GM12864 (cell line): ENCODE measurements at regions not wholly inside any gene's neighbourhood (a gene's known extent, or its start where the extent isn't known, plus 50 kb on each side); places are given as distances from the start of the nearest gene placed in this dataset.

Source experiments
- DNase-seq: peaks from one replicate; pipeline ENCODE4 v3.0.0-alpha.2; 2011; ENCODE audit warnings: low read depth
- H3K4me3 ChIP-seq: 2 replicates; pipeline ENCODE4 v1.5.1; 2011; ENCODE audit warnings: mild to moderate bottlenecking, low read depth, low read length, control low read depth
- TF ChIP-seq, protein P1 (sequence below): IDR thresholded peaks from 2 replicates; pipeline ENCODE4 v1.5.1; 2011; ENCODE audit warnings: low read depth, mild to moderate bottlenecking, moderate library complexity, low read length, control low read depth, inconsistent platforms; ENCODE audit errors: missing control alignments

DNA sequence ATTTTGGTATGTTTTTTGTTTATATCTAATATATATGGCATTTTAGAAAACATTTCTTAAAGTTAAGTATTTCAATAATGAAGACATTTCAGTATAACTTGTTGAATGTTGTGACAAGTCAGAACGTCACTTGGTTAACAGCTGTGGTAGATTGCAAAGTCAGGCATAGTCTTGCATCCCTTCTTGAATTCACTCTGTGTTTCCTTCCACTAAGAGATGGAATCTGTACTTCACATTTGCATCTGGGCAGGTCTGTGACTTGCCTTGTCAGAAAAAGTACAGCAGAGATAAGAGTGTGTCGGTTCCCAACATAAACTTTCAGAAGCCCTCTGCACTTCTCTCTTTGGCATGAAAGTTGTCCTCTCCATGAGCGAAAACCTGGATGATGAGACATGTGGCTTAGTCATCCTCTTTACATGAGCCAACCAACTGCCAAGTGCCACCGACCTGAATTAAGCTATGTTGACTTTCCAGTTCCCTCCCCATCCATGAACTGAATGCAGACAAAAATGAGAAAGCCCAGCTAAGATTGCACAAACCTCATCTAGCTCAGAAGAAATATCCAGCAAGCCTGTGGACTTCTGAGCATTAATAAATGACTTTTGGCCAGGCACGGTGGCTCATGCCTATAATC, 1730.2 kb downstream of the MRPL39 start:
- H3K4me3 ChIP-seq, result no peak overlapping the region
- DNase-seq, result no peak
- TF ChIP-seq, protein P1, sequence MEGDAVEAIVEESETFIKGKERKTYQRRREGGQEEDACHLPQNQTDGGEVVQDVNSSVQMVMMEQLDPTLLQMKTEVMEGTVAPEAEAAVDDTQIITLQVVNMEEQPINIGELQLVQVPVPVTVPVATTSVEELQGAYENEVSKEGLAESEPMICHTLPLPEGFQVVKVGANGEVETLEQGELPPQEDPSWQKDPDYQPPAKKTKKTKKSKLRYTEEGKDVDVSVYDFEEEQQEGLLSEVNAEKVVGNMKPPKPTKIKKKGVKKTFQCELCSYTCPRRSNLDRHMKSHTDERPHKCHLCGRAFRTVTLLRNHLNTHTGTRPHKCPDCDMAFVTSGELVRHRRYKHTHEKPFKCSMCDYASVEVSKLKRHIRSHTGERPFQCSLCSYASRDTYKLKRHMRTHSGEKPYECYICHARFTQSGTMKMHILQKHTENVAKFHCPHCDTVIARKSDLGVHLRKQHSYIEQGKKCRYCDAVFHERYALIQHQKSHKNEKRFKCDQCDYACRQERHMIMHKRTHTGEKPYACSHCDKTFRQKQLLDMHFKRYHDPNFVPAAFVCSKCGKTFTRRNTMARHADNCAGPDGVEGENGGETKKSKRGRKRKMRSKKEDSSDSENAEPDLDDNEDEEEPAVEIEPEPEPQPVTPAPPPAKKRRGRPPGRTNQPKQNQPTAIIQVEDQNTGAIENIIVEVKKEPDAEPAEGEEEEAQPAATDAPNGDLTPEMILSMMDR, result no peak

DNA sequence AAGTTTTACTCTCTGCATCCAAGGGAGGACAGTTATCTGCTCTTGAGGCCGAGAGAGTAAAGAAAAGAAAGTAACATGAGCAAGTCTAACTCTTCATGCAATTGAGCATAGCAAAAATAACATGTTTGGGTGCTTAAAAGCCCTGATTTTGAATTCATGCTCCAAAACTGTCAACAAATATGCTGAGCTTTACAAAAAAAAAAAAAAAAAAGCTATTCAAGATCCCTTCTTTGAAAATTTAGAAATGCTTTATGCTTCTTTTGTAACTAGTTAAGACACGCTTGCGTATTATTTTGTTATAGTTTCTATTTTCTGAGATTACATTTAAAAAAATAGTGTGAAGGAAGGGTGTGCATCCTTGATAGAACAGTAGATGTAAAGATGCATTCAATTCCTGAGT, 1733.0 kb downstream of the MRPL39 start:
- TF ChIP-seq, protein P1, result no peak
- DNase-seq, result no peak
- no peak overlapping the region for H3K4me3 ChIP-seq

DNA sequence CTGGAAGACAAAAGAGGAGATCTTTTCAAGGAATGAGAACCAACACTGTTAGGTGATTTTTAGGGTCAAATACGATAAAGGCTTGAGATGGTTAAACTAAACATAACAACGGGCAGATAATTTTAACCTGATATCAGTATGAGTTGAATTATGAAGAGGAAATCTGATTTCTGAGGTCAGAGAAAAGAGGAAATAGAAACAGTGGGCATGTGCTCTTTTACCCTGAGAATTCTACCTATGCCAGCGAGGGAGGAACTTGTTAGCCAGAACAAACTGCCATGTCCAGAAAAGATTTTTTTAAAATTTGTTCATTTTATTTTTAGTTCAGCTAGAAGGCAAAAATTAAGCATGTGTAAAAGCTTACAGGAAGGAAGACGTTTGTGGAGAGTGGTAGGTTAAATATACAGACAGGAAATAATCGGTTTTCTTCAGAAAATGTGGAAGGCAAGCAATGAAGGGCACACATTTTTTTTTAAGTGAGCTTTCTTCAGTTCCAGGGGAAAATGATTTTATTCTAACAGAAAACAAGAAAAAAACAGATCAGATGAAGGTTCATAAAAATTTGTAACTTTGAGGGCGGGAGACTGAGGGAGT, 1745.3 kb downstream of the MRPL39 start:
- H3K4me3 ChIP-seq, result no peak overlapping the region
- DNase-seq, result no peak
- TF ChIP-seq, protein P1, result no peak

DNA sequence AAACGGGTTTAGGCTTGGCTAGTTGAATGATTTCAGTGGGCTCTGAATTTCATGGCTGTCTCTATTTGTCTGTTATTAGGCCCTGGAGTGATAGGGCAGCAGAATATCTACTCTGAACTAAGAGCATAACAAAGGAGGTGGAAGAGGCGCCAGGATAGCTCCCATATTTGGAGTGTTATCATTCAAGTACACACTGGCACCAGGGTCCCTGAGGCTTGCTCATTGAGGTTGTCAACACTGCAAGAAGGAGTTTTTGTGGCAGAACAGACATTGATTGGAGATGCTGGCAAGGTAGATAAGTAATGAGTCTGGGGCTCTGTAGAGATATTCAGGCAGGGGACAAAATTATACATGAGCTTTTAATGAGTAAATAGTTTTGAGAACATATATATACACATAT, 1748.4 kb downstream of the MRPL39 start:
- DNase-seq, result no peak
- H3K4me3 ChIP-seq, result no peak overlapping the region
- TF ChIP-seq, protein P1, result no peak

DNA sequence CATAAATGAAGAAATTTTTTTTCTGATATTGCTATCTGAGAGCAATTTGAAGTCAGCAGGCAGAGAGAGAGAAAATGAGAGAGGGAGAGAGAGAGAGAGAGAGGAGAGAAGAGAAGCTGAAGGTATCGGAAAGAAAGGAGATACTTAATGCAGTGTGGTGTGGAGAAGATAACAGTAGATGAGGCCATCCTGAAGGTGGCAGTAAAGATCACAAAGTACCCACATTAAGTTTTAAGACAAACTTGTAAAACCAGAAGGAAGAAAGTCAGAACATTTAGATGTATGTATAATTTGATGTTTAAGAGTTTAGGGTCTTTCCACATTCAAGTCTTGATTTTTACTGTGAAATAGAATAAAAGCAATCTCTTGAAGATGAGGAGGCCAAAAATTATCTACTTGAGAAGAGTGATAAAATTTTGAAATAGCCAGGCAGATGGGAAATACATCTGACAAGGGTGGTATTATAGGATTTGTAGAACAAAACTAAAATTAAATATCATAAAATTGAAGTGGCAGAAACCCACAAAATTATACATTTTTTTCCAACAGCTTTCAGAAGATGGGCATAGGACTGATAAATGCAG, 1753.4 kb downstream of the MRPL39 start:
- no peak overlapping the region for H3K4me3 ChIP-seq
- no peak for DNase-seq
- TF ChIP-seq, protein P1, result peak; percentile 22

DNA sequence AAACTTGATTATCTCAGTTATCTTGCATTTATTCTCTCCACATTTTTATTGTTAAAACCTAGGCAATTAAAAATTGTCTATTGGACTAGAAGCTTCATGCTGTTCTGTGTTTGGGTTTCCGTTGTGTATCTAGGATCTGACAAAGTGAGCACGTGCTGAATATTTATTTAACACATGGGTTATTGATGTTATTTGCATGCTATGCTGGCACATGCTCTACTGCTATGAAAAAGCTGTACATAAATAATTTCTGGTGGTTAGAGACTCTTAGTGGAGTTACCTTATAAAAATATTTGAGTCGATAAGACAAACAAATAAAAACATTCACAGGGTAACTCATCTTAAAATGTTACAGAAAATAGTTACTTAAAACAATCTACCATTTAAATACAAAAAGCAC, 1769.7 kb downstream of the MRPL39 start:
- no peak overlapping the region for H3K4me3 ChIP-seq
- DNase-seq, result no peak
- TF ChIP-seq, protein P1, result no peak
